CD4-positive, alpha-beta T cell treated with Interleukin-4 for 1 hour (primary cell): ENCODE measurements at regions not wholly inside any gene's neighbourhood (a gene's known extent, or its start where the extent isn't known, plus 50 kb on each side); places are given as distances from the start of the nearest gene placed in this dataset.

Source experiments
- DNase-seq, 2 donors: peaks; one replicate each; pipeline ENCODE4 v3.0.0-alpha.2; 2020 to 2022

DNA sequence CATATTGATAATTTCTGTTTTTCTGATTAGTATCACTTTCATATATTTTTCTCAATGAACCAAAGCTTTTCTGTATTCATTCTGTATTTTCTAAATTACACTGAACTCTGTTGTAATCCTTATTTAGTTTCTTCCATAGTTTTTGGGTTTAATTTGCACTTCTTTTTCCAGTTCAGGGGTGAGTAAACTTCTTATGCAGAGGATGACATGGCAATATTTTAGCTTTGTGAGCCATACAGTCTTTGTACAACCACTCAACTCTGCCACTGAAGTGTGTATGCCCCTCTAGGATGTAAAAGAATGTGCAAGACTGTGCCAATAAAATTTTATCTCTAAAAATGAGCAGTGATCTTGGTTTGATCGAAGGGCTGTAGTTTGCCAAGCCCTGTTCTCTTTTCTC, 239.0 kb upstream of the CITED2 start:
- no peak for DNase-seq

DNA sequence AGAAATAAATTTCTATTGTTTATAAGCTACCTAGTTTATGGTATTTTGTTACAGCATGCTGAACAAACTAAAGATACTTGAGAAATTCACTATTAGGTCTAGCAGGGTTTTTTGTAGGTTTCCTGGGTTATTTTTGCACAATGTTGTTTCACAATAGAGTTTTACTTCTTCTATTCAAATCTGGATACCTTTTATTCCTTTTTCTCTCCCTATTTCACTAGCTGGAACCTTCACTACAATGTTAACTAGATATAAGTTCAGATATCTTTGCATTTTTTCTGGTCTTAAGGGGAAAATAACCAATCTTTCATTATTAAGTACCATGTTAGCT, 237.7 kb upstream of the CITED2 start:
- no peak for DNase-seq

DNA sequence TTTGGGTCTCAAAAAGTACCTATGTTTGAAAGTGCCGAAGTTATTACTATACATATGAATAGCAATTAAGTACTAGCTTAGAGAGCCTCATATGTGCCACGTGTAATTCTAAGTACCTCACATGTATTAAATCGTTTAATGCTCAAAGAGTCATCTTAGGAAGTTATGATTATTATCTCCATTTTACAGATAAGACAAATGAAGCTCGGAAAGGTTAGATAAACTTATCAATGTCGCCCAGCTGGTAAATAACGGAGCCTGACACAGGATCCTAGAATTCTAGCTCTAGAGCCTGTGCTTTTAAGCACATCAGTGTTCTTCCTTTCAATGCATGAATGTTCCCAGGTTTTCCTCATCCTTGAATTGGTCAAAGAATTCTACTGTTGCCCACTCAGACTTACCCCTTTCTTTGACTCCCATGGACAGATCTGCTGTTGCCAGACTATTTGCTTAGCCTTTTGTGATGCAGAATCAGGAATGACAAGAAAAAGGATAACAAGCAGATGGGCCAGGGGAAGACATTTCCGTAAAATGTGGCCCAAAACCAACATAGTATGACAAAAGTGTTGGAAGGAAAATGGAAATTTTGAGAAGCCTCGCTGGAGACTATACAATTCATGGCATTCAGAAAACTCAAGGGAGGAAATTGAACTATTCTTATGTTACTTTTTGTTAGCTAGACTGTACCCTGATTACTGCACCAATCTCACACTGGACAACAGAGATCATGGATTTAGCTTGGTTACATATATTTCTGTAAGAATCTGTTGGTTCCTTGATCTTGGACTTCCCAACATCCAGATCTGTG, 237.1 kb upstream of the CITED2 start:
- no peak for DNase-seq

DNA sequence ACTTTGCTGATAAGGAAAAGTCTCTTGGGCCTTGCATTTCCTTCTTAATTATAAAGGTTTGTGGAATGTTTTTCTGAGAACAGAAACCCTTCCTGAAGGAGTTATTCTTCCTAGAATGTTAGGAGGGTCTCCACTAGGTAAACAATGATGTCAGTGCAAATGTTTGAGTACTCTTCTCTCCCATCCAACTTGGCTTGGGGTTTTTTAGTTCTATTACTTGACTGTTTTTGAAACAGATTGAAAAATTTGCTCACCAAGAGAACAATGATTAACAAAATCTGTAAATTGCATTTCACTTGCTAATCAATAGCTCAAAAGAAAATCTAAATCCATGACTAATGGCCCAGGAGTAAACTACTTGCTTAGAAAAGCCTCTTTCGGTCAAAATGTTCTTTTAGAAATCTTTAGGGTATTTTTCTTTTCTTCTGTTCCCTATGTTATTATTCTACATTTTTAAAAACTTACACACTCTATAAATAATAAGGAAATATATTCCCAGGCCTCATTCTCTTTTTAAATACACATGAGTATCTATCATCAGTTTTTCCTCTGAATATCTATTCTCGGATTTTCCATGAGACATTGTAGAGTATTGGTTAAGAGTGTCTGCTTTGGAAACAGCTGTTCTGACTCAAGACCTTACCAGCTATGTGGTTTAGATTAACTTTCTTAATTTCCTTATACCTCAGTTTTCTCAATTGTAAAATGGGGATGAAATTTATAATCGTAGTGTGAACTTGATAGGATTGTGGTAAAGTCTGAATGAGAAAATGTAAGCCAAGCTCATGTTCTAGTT, 234.2 kb upstream of the CITED2 start:
- DNase-seq: no peak

DNA sequence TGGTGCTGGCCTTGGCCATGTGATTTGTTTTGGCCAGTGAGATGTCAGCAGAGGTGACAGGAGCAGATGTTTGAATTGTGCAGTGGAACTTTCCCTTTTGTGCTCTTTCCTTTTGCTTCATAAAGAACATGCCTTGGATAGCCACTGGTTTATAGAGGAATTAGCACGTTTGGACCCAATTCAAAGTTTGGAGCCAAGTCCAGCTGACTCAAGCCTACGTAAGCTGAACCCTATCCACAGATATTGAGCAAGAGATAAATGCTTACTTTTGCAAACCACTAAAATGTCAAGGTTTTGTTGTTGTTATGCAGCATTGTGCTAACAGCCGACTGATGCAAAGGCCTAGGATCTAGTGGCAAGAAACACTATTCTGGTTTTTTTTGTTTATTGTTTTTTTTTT, 230.9 kb upstream of the CITED2 start:
- no peak for DNase-seq

DNA sequence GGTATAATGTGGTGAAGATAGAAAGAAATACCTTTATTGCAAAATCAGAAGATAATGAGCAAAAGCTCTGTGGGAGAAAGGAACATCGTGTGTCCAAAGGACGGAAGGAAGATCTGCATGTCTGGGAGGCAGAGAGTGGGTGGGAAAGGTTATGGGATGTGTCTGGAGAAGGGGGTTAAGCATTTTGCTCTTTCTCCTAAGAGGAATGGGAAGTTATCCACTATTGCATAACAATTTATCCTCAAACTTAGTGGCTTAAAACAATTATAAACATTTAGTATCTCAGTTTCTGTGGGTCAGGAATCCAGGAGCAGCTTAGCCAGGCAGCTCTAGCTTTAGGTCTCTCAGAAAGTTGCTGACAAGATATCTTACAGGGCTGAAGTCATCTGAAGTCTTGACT, 229.1 kb upstream of the CITED2 start:
- no peak for DNase-seq

DNA sequence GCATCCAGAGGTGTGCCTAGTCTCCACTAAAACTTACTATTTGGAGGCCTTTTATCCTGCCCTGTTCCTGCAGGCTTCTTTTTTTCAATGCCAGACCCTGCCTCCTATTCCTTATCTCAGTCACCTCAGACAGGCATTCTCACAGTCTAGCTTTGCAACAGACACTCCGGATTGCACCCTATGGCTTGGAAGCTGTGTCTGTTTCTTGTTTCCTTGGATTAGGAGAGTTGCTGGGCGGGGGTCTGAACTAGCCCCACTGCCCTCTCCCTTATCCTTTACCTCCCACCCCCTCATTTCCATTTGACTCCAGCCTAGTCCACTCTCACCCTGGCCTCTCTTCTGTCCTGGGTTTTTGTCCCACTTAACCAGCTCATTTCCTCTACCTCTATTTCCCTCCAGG, 228.1 kb upstream of the CITED2 start:
- no peak for DNase-seq

DNA sequence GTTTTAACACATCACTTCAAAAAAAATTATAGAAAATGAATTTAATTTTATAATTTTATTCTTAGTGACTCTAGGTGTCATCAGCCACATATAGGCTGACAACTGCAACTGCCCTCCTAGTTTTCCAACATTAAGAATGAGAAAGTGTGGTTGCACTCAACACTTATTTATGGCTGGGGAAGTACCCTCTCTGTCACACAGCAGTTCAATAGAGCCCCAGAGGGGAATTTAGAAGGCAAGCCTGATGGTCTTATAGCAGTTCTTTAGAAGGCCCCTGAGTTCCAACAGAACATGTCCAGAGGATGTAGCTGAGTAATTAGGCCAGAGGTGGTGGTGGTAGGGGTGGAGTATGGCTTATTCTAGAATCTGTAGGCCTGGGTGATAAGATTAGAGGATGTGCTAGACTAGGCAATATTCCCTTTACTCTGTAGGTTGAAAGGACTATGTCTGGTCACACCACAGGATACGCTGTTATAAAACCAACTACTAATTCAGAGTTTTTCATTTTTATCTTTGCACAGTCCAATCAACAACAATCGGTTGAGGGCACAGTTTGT, 226.5 kb upstream of the CITED2 start:
- no peak for DNase-seq

DNA sequence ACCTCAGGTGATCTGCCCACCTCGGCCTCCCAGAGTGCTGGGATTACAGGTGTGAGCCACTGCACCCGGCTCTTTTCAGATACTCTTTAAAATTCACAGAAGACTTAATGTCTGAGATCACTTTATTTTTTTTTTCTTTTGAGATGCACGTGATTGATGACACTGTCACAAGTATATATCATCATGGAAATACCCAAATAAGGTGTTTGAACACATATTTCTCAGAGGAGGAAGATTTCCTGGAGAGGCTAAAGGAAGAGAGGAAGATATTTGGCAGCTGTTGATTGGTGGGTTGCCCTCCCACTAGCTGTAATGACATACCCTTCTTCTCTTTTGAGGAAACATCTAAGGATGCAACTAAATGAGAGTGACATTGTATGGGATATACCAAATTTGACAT, 225.9 kb upstream of the CITED2 start:
- DNase-seq: no peak

DNA sequence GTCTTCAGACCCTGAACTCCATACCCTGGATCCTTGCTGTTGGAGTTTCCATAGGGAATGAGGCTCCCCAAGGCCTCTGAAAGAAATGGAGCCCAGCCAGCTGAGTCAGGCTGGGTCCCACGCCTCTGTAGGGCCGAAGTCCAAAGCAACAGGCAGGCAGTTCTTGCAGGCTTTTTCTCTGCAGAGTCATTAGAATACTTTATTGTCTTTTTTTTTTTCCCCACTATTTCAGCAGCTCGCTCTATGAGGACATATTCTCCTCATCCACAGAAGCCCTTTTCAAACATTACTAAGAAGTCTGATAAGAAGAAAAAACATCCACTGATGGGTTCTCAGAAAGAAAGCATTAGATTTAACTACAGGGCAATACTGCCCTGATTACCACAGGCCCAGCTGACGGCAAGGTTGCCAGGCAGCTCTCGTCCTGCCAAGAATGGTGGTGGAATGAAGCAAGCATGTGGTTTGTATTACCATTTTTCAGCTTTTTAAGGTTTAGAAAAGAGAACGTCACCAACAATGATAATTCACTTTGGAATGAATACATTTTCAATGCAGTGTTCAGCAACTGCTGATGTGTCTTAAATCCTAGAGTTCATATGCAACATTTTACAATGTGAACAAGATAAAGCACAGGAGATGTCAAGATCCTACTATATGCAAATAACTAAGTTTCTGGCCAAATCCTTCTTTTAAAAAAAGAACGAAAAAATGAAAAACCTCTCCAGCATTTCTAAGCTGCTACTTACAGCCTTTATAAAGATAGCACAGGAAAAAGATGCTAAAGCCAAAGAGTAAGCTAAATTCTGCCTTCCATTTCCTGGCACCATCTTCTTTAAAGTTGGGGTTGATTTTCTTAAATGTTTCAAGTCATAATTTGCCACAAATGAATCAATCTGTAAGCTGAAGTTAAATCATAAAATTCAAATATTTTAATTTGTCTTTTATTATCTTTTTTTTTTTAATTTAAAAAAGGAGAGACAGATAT, 223.6 kb upstream of the CITED2 start:
- DNase-seq: no peak

DNA sequence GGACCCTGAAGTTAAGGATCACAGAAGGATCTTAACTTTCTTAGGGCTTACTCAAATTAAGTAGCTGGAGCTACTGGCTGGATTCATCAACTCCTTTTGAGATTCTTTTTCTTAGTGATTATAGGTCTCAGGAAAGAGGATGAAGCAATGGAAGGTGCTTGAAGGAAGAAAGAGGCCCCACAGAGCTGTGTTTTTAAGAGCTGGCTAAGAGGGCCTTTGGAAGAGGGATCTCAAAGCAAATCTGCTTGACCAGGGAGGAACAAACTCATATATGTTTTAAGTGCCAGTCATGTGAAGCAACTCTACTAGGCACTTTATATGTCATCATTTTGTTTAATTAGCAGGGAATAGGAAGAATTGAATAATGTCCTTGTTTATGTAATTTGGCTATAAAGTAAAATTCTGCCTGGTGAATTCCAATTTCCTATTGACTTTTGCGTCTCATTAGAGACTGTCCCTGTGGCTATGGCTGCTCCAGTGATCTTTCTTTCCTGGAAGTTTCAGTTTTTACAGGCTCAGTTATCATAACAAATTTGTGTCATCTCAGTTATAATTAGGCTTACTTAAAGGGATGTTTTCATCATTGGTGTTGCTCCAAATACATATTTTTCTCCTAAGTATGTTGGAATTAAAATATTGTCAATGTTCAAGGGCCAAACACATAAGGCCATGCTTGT, 222.8 kb upstream of the CITED2 start:
- DNase-seq: no peak

DNA sequence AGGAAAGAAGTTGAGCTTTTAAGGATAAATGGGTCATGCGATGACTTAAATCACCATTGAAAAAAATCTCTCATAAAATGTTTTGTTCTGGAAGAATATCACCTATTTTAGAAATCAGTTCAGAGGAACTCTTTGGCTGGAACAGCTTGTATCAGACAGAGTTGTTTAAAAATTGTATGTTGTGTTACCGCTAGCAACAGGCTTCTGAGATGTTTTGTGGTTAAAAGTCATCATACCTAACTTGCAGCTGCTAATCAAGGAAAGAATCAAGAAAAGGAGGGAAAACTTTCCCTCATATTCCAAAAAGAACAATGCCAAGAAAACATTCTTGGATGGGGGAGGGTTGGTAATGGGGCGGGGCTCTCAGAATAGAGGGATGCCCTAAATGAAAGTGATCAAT, 220.7 kb upstream of the CITED2 start:
- DNase-seq: no peak

DNA sequence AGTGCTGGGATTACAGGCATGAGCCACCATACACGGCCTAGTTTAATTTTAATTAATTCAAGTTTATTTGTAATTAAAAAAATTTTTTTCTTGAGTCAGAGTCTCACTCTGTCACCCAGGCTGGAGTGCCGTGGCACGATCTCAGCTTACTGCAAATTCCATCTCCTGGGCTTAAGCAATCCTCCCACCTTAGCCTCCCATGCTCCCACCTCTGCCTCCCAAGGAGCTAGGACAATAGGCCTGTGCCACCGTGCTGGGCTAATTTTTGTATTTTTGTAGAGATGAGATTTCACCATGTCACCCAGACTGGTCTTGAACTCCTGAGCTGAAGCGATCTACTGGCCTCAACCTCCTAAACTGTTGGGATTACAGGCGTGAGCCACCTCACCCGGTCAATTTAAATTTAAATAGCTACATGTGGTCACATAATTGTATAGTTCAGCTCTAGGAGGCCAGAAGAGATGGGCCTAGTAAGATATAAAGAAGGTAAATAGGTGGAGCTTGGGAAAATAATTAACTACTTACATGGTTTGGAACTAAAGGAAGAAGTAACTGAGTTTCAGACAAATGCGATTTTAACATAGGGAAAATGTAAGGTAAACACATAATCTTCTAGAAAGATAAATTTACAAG, 220.0 kb upstream of the CITED2 start:
- DNase-seq: no peak

DNA sequence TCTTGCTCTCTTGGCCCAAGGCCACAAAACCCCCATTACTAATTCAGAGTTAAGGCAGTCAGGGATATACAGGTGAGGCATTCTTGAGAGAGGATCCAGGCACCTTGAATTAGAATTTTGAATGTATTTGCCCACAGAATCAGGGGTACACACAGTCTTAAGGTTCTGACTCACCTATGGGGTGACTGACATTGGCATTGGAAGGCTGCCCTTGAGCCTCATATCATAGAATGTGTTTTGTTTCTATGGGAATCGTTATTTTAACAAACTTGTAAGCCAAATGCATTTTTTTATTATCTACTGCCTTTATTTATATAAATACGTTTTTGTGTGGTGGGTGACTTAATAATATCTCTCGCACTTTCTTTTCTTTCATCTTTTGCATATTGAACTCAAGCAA, 218.6 kb upstream of the CITED2 start:
- DNase-seq: no peak

DNA sequence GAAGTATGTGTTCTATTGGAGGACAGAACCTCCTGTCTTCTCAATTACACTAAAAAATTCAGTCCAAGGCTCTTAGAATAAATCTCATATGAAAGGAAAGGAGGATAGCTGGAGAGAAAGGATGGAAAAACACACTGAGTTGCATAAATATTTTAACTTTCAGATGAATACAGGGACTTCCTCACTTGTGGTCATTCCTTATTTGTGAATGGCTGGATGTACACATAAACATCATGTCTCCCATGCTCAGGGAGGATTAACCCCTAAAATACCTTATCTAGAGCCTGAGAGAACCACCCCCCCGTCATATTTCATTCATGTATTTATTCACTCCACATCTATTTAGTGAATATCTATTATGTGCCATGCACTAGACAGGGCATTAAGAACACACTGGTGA, 217.6 kb upstream of the CITED2 start:
- no peak for DNase-seq

DNA sequence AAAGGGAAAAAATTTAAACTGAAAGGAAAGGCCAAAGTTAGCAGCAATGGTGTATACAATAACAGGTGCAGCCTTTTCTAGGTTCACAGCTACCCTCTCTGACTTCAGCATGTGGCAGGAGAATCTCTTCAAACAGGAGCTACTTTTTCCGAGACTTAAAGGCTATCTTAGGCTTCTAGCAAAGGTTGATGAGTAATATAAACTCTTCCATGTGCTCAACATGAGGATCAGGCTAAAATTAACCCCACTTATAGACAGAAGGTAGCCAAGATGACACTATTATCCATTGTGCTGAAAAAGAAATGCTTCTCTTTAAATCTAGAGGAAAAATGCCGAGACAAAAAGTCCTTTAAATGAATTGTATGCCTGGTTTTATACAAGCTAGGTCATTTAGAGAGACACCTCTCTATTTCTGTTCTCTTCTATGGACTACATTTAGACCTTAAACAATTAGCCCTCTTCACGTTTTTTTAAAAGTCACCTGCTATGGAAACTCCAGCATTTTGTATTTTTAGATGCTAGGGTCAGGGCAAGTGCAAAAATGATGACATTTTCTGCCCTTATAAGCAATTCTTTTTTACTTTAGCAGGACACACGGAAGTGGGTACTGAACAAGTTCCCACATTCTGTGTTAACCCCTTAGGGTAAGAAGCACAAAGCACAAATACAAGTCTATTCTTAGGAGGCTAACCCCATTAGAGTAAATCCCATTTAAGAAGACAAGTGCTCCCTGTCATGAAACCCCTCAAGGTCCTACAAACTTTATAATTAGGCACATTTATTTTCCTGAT, 216.8 kb upstream of the CITED2 start:
- no peak for DNase-seq

DNA sequence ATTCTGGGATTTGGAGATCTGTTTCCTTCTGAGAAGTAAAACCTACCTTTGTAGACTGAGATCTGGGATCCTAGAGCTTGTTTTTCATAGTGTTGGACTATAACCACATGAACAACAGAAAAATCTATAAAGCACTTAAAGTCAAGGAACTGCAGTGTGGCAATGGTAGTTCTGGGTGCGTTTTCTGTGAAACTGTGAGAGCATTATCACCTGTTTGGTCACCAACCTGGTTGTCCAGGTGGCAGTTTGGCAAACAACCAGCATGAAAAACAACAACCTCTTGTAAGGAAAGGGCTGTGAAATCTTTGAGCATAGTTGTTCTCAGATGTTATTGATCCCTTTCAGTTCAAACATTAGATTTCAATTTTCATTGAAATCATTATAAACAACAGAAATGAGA, 215.8 kb upstream of the CITED2 start:
- DNase-seq: no peak

DNA sequence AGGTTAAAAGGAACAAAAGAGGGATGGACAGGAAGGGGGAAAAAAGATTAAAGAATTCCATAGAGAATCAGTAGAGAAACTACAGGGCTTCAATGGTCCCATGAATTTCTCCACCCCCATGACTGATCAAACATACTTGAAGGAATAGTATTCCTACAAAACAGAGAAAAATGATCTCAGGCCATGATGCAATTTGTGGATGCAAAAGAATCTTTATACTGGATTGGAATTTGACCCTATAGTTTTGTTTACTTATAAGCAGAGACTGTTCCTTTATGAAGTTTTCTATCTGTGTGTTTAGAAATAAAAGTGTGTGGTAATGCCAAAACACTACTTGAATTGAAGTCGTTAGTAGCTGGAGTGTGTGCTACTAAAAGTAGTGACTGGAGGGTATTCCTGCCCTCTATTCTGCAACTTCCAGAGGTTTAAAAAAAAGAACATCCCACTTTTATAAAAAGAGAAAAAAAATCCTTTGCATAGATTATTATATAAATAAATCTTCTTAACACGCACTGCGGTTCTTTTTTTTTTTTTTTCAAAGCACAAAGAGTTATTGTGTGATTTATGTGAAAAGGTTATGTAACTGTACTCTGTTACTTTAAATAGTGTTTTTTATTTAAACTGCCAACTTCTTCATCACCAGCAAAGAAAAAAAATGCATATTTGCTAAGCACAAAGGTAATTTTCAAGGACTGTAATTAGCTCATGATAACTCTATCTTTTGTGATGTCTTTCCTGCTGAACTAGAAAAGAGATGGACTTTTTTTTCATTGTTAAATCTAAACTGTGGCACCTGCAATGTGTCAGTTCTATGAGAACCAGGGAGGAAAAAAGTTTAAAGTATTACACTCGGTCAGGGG, 214.5 kb upstream of the CITED2 start:
- DNase-seq: no peak

DNA sequence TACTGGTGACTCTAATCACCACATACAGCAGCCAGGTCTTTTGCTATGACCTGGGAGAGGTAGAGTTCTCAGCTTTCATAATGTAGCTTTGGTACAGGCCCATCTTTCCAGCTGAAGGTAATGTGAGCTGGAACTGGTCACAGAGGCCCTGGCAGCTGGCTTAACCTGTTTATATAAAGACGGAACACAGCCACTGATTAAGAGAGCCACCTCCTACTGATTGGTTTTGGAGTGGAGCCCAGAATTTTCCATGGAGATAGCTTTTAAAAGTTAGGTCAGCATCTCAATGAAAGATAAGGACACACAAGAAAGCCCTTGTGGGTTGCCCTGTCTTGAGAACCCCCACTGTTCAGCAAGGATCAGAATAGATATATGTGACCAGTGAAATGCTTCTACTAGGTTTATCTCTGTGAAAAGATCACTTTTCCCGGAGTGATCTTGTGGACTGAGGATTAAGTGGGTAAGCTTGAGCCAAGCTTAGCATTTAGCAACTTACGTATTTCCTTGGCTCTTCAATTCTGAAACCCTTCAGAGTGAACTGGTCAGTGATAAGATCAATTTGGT, 213.7 kb upstream of the CITED2 start:
- DNase-seq: no peak

DNA sequence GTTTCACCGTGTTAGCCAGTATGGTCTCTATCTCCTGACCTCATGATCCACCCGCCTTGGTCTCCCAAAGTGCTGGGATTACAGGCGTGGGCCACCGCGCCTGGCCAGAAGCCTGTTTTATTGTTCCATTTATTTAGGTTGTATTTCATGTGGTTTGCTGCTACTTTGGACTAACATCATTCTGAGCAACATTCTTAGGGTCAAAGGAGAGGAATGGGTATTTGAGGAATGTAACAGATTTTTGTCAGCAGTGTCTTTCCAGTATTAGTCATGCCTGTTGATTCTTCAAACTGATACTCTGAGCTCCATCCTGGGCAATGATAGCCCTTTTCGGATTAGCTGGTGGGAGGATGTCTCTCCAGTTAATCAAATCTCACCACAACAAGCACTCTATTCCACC, 213.0 kb upstream of the CITED2 start:
- DNase-seq: no peak
